IMR-90 (cell line): ENCODE measurements at regions not wholly inside any gene's neighbourhood (a gene's known extent, or its start where the extent isn't known, plus 50 kb on each side); places are given as distances from the start of the nearest gene placed in this dataset.

Experiments used
- ATAC-seq: fragments of 200-7000 bp; cut with Tn5 transposase; 2 replicates; pipeline ENCODE4 v1.9.1; 2020; ENCODE audit warnings: low read depth, mild to moderate bottlenecking, moderate library complexity
- BruUV-seq: library from RNA; stranded (reverse); fragments of 400-500 nt; replicated peaks from 2 replicates; lab custom pipeline; 2021; lab: Mats Ljungman, UMichigan
- CTCF ChIA-PET: fragments of 300-600 bp; formaldehyde crosslinking; extraction: SDS; loops from one replicate; lab custom pipeline; 2021; ENCODE audit warnings: antibody characterized with exemption; lab: Yijun Ruan, JAX
- POLR2A ChIA-PET: fragments of 300-600 bp; sonication (Branson Sonifier 250); formaldehyde crosslinking; loops from one replicate; lab custom pipeline; 2022; ENCODE audit warnings: antibody characterized with exemption; ENCODE audit not compliant: unreplicated experiment; lab: Charles Lee
- DNase-seq: peaks from one replicate; pipeline ENCODE4 v3.0.0; 2013
- H2AFZ ChIP-seq: replicated peaks from 2 replicates; pipeline ENCODE3; 2013; ENCODE audit warnings: low read length, mild to moderate bottlenecking; ENCODE audit not compliant: poor library complexity
- H2AK5ac ChIP-seq: 2 replicates; pipeline ENCODE4 v1.6.1; 2013; ENCODE audit warnings: low read depth, low read length, inconsistent platforms
- H2AK9ac ChIP-seq: replicated peaks from 2 replicates; pipeline ENCODE3; 2013; ENCODE audit warnings: mild to moderate bottlenecking, low read depth, low read length, moderate library complexity; ENCODE audit not compliant: poor library complexity
- H2BK120ac ChIP-seq: 2 replicates; pipeline ENCODE4 v1.6.1; 2013; ENCODE audit warnings: low read depth, low read length, inconsistent platforms
- H2BK15ac ChIP-seq: 3 replicates; pipeline ENCODE4 v1.6.1; 2013; ENCODE audit warnings: low read depth, low read length, inconsistent platforms
- H2BK20ac ChIP-seq: 2 replicates; pipeline ENCODE4 v1.6.1; 2013; ENCODE audit warnings: low read depth, mild to moderate bottlenecking, inconsistent platforms, low read length, moderate library complexity
- H2BK5ac ChIP-seq: 2 replicates; pipeline ENCODE4 v1.6.1; 2013; ENCODE audit warnings: mild to moderate bottlenecking, low read depth, low read length, inconsistent platforms; ENCODE audit not compliant: poor library complexity, severe bottlenecking
- H3K14ac ChIP-seq: replicated peaks from 2 replicates; pipeline ENCODE4 v1.6.1; 2013; ENCODE audit warnings: low read depth, low read length, inconsistent platforms
- H3K18ac ChIP-seq: 2 replicates; pipeline ENCODE4 v1.6.1; 2013; ENCODE audit warnings: low read depth, low read length, control low read depth
- H3K23ac ChIP-seq: 2 replicates; pipeline ENCODE4 v1.6.1; 2013; ENCODE audit warnings: low read depth, low read length, inconsistent platforms
- H3K27ac ChIP-seq: 2 replicates; pipeline ENCODE4 v1.5.1; 2013; ENCODE audit warnings: mild to moderate bottlenecking, control low read depth, low read length; ENCODE audit not compliant: insufficient read depth
- H3K27me3 ChIP-seq: 2 replicates; pipeline ENCODE4 v1.6.1; 2013; ENCODE audit warnings: low read length; ENCODE audit not compliant: control insufficient read depth, insufficient read depth
- H3K36me3 ChIP-seq: 2 replicates; pipeline ENCODE4 v1.6.1; 2013; ENCODE audit warnings: low read length, mixed read lengths; ENCODE audit not compliant: control insufficient read depth, insufficient read depth
- H3K4ac ChIP-seq: 2 replicates; pipeline ENCODE4 v1.6.1; 2013; ENCODE audit warnings: low read depth, low read length, inconsistent platforms
- H3K4me1 ChIP-seq: 2 replicates; pipeline ENCODE4 v1.6.1; 2013; ENCODE audit warnings: low read length, mixed read lengths; ENCODE audit not compliant: control insufficient read depth, insufficient read depth
- H3K4me2 ChIP-seq: 2 replicates; pipeline ENCODE4 v1.6.1; 2013; ENCODE audit warnings: low read depth, mild to moderate bottlenecking, control low read depth, low read length, moderate library complexity
- H3K4me3 ChIP-seq: 2 replicates; pipeline ENCODE4 v1.5.1; 2013; ENCODE audit warnings: low read depth, mild to moderate bottlenecking, control low read depth, low read length, moderate library complexity; ENCODE audit not compliant: insufficient read depth
- H3K56ac ChIP-seq: 2 replicates; pipeline ENCODE4 v1.6.1; 2013; ENCODE audit warnings: low read length, inconsistent platforms; ENCODE audit not compliant: insufficient read depth; ENCODE audit errors: extremely low read depth
- H3K79me1 ChIP-seq, 2 experiments: 2 replicates each; pipeline ENCODE4 v1.6.1; 2013; ENCODE audit warnings: low read length in 2 of 2, inconsistent platforms in 1 of 2, low read depth in 1 of 2
- H3K9ac ChIP-seq: 2 replicates; pipeline ENCODE4 v1.6.1; 2013; ENCODE audit warnings: low read depth, low read length, control low read depth
- H3K9me1 ChIP-seq: 2 replicates; pipeline ENCODE4 v1.6.1; 2013; ENCODE audit warnings: low read length, inconsistent platforms; ENCODE audit not compliant: insufficient read depth
- H3K9me3 ChIP-seq: 2 replicates; pipeline ENCODE4 v1.6.1; 2013; ENCODE audit warnings: low read length; ENCODE audit not compliant: control insufficient read depth, insufficient read depth
- H4K20me1 ChIP-seq: 2 replicates; pipeline ENCODE4 v1.6.1; 2013; ENCODE audit warnings: low read length, inconsistent platforms; ENCODE audit not compliant: insufficient read depth
- H4K5ac ChIP-seq: 2 replicates; pipeline ENCODE4 v1.6.1; 2013; ENCODE audit warnings: mild to moderate bottlenecking, low read depth, low read length, control low read depth
- H4K8ac ChIP-seq, 2 experiments: 2 replicates each; pipeline ENCODE4 v1.6.1; 2013; ENCODE audit warnings: low read depth in 2 of 2, low read length in 2 of 2, control low read depth in 1 of 2, inconsistent platforms in 1 of 2
- H4K91ac ChIP-seq: 2 replicates; pipeline ENCODE4 v1.6.1; 2013; ENCODE audit warnings: low read depth, low read length, inconsistent platforms; ENCODE audit not compliant: insufficient read depth
- BHLHE40 ChIP-seq: fragments of 150-350 bp; IDR thresholded peaks from 2 replicates; pipeline ENCODE4 v1.6.1; 2016; ENCODE audit warnings: mild to moderate bottlenecking, low read depth, low read length
- CEBPB ChIP-seq: IDR thresholded peaks from 2 replicates; pipeline ENCODE4 v1.6.1; 2012; ENCODE audit warnings: low read depth, low read length, improper control_type of control experiment
- CHD1 ChIP-seq: IDR thresholded peaks from 2 replicates; pipeline ENCODE4 v1.6.1; 2012; ENCODE audit warnings: low read depth, low read length, improper control_type of control experiment
- FOS ChIP-seq: fragments of 150-350 bp; IDR thresholded peaks from 2 replicates; pipeline ENCODE4 v1.6.1; 2016; ENCODE audit warnings: low read depth, low read length
- MAFK ChIP-seq: IDR thresholded peaks from 2 replicates; pipeline ENCODE4 v1.6.1; 2012; ENCODE audit warnings: low read depth, low read length, improper control_type of control experiment
- MAZ ChIP-seq: IDR thresholded peaks from 2 replicates; pipeline ENCODE4 v1.6.1; 2012; ENCODE audit warnings: low read depth, mild to moderate bottlenecking, low read length, improper control_type of control experiment, moderate library complexity, borderline replicate concordance
- MXI1 ChIP-seq: IDR thresholded peaks from 2 replicates; pipeline ENCODE4 v1.6.1; 2012; ENCODE audit warnings: low read depth, mild to moderate bottlenecking, low read length, moderate library complexity, borderline replicate concordance
- NFE2L2 ChIP-seq: fragments of 150-350 bp; IDR thresholded peaks from 2 replicates; pipeline ENCODE4 v1.6.1; 2016; ENCODE audit warnings: low read depth, mild to moderate bottlenecking, low read length
- POLR2A ChIP-seq: IDR thresholded peaks from 2 replicates; pipeline ENCODE4 v1.6.1; 2012; ENCODE audit warnings: mild to moderate bottlenecking, low read depth, low read length
- RAD21 ChIP-seq: IDR thresholded peaks from 2 replicates; pipeline ENCODE4 v1.6.1; 2012; ENCODE audit warnings: low read length, improper control_type of control experiment
- RCOR1 ChIP-seq: IDR thresholded peaks from 2 replicates; pipeline ENCODE4 v1.6.1; 2012; ENCODE audit warnings: mild to moderate bottlenecking, low read length, improper control_type of control experiment; ENCODE audit not compliant: insufficient replicate concordance
- RFX5 ChIP-seq: IDR thresholded peaks from 2 replicates; pipeline ENCODE4 v1.8.0; 2012; ENCODE audit warnings: low read depth, mild to moderate bottlenecking, low read length, moderate library complexity
- SMC3 ChIP-seq: fragments of 150-350 bp; IDR thresholded peaks from 2 replicates; pipeline ENCODE4 v1.6.1; 2016; ENCODE audit warnings: low read depth, mild to moderate bottlenecking, antibody characterized with exemption, low read length, moderate library complexity
- WGBS, 2 experiments: methylation state at CpG; one replicate each; pipeline versions ENCODE4 v1.1.5 to v1.1.7; 2013; ENCODE audit warnings: missing lambda C conversion rate in 2 of 2; ENCODE audit not compliant: insufficient read length in 1 of 2; ENCODE audit errors: extremely low coverage in 2 of 2; 5-methylcytosine and 5-hydroxymethylcytosine counted together
- dilution Hi-C: fragments of 300-500 bp; cut with HindIII; formaldehyde crosslinking; loops from one replicate; pipeline ENCODE4 v1.14.3; 2018; ENCODE audit warnings: low sequenced_read_pairs; ENCODE audit not compliant: unreplicated experiment
- in situ Hi-C: fragments of 300-500 bp; cut with MboI; formaldehyde crosslinking; loops from 3 replicates; pipeline ENCODE4 v1.14.3; 2019; ENCODE audit warnings: low sequenced_read_pairs, inconsistent platforms, mixed read lengths
- intact Hi-C: fragments of 100-400 bp; cut with micrococcal nuclease; formaldehyde crosslinking; loops from 2 replicates; pipeline ENCODE4 v1.10.0; 2022
- TF ChIP-seq, protein P1 (sequence below): fragments of 150-350 bp; IDR thresholded peaks from 2 replicates; pipeline ENCODE4 v1.6.1; 2016; ENCODE audit warnings: low read depth, mild to moderate bottlenecking, low read length, moderate library complexity, borderline replicate concordance
- TF ChIP-seq, protein P2 (sequence below): conservative IDR thresholded peaks from 2 replicates; pipeline ENCODE4 v1.5.1; 2012; ENCODE audit warnings: mild to moderate bottlenecking, low read depth, low read length, improper control_type of control experiment
- TF ChIP-seq, protein P3 (sequence below): fragments of 150-350 bp; IDR thresholded peaks from 2 replicates; pipeline ENCODE4 v1.6.1; 2017; ENCODE audit warnings: mild to moderate bottlenecking, antibody characterized with exemption, low read length, low read depth

DNA sequence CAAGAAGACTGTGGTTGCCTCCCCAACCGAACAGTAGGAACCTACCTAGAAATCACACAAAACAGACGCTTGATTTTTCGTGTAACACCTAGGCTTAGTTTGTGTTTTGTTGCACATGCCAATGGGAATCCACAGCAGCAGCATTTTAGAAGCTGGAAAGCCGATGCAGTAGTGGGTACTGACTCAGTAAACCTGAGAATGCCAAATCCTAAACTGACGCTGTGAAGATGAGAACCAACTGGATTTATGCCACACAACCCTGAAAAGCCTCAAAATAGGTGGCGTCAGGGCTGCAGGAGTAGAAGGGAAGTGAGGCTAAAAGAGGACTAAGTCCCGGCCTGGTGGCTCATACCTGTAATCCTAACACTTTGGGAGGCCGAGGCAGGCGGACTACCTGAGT lies 162.5 kb downstream of the REEP3 start:
- no peak overlapping the region for H2AK9ac ChIP-seq
- H4K91ac ChIP-seq: no peak overlapping the region
- no peak overlapping the region for H3K4me2 ChIP-seq
- no peak overlapping the region for H4K5ac ChIP-seq
- no peak overlapping the region for H3K27ac ChIP-seq
- DNase-seq (no peak), ATAC-seq (no peak)
- no peaks in the 10 kb centered on the region; the same call in none of the 2 replicates for H3K27me3 ChIP-seq
- no peak overlapping the region for H2BK15ac ChIP-seq
- H3K14ac ChIP-seq: no peak overlapping the region
- H2BK5ac ChIP-seq: no peak overlapping the region
- no peak overlapping the region for H2BK20ac ChIP-seq
- no peak overlapping the region for H2AFZ ChIP-seq
- no peaks in the 10 kb centered on the region for H3K79me1 ChIP-seq
- no peak overlapping the region for H2BK120ac ChIP-seq
- H3K36me3 ChIP-seq: no peaks in the 10 kb centered on the region
- no peaks in the 10 kb centered on the region for H3K9me3 ChIP-seq
- BruUV-seq: no TSS peak
- H3K4ac ChIP-seq: no peak overlapping the region
- H3K56ac ChIP-seq: no peak overlapping the region
- no peak overlapping the region for H3K23ac ChIP-seq
- intact Hi-C loops: no loop called here
- H3K9ac ChIP-seq: no peak overlapping the region
- no peak overlapping the region for H3K4me3 ChIP-seq
- dilution Hi-C loops: no loop called here
- in situ Hi-C loops: no loop called here
- ChIA-PET POLR2A (interaction anchor here (0.6 kb wide), 1 partner anchor 401 kb away, joined by 9 read pairs; no protein-coding TSS in a partner anchor), CTCF (no interaction called here)
- no peak overlapping the region for H2AK5ac ChIP-seq
- H3K9me1 ChIP-seq: no peaks in the 10 kb centered on the region; the same call in 1 of the 2 replicates
- no peak overlapping the region for H3K18ac ChIP-seq
- H4K20me1 ChIP-seq: no peaks in the 10 kb centered on the region
- TF ChIP-seq, protein P1, sequence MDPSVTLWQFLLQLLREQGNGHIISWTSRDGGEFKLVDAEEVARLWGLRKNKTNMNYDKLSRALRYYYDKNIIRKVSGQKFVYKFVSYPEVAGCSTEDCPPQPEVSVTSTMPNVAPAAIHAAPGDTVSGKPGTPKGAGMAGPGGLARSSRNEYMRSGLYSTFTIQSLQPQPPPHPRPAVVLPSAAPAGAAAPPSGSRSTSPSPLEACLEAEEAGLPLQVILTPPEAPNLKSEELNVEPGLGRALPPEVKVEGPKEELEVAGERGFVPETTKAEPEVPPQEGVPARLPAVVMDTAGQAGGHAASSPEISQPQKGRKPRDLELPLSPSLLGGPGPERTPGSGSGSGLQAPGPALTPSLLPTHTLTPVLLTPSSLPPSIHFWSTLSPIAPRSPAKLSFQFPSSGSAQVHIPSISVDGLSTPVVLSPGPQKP: no peak
- no peak for TF ChIP-seq MAFK
- TF ChIP-seq POLR2A: no peak
- TF ChIP-seq RFX5: no peak
- TF ChIP-seq FOS: no peak
- no peak for TF ChIP-seq CHD1
- TF ChIP-seq RAD21: no peak
- TF ChIP-seq, protein P2, sequence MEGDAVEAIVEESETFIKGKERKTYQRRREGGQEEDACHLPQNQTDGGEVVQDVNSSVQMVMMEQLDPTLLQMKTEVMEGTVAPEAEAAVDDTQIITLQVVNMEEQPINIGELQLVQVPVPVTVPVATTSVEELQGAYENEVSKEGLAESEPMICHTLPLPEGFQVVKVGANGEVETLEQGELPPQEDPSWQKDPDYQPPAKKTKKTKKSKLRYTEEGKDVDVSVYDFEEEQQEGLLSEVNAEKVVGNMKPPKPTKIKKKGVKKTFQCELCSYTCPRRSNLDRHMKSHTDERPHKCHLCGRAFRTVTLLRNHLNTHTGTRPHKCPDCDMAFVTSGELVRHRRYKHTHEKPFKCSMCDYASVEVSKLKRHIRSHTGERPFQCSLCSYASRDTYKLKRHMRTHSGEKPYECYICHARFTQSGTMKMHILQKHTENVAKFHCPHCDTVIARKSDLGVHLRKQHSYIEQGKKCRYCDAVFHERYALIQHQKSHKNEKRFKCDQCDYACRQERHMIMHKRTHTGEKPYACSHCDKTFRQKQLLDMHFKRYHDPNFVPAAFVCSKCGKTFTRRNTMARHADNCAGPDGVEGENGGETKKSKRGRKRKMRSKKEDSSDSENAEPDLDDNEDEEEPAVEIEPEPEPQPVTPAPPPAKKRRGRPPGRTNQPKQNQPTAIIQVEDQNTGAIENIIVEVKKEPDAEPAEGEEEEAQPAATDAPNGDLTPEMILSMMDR: no peak
- TF ChIP-seq NFE2L2: no peak
- no peak for TF ChIP-seq SMC3
- TF ChIP-seq CEBPB: no peak
- no peak for TF ChIP-seq MAZ
- no peak for TF ChIP-seq MXI1
- no peak for TF ChIP-seq RCOR1
- TF ChIP-seq, protein P3, sequence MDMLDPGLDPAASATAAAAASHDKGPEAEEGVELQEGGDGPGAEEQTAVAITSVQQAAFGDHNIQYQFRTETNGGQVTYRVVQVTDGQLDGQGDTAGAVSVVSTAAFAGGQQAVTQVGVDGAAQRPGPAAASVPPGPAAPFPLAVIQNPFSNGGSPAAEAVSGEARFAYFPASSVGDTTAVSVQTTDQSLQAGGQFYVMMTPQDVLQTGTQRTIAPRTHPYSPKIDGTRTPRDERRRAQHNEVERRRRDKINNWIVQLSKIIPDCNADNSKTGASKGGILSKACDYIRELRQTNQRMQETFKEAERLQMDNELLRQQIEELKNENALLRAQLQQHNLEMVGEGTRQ: no peak
- no peak for TF ChIP-seq BHLHE40
- 0 out of 2 replicates have a peak, but pooled peaks cover 3% of the 10 kb centered on the region for H3K4me1 ChIP-seq
- no CpG with 5 or more reads among the region's 9 CpGs for WGBS, 2 experiments
- H4K8ac ChIP-seq: no peak overlapping the region
